GM10266 (cell line): ENCODE measurements at regions not wholly inside any gene's neighbourhood (a gene's known extent, or its start where the extent isn't known, plus 50 kb on each side); places are given as distances from the start of the nearest gene placed in this dataset.

Experiments
- DNase-seq: peaks from one replicate; pipeline ENCODE4 v3.0.0; 2012; ENCODE audit errors: extremely low spot score
- CTCF ChIP-seq: IDR thresholded peaks from 2 replicates; pipeline ENCODE4 v1.5.1; 2012; ENCODE audit warnings: mild to moderate bottlenecking, low read depth; ENCODE audit not compliant: control insufficient read depth, insufficient read depth; ENCODE audit errors: missing control alignments

GRCh38 chr1:218693599-218693998, 348.5 kb downstream of the TGFB2 start:
- TF ChIP-seq CTCF: no peak
- DNase-seq: no peak

- DNase-seq: no peak
- TF ChIP-seq CTCF: no peak
Measured at GRCh38 chr1:218694085-218694484, 348.9 kb downstream of the TGFB2 start.

- TF ChIP-seq CTCF: no peak
Measured at GRCh38 chr1:218694636-218695035, 349.5 kb downstream of the TGFB2 start.

DNA sequence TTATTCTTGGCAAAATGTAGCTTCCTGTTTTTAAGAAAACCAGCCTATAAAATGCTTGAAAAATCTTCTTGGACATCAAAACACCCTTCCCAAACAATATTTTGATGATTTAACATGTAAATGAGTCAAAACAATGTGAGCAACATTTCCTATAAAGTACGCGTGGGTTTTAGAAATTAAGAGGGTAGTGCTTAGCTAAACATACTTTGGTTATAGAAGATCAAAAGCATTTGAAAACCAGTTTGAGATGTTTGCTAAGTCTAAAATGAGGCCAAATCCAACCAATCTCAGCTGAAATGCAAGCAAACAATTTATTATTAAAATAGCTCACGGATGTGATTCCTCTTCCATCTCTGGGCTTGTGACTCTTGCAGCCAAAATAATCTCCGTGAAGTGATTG, 350.4 kb downstream of the TGFB2 start:
- TF ChIP-seq CTCF: no peak
- no peak for DNase-seq

More at GRCh38 chr1:218694636-218695035, 349.5 kb downstream of the TGFB2 start:
- no peak for DNase-seq

- TF ChIP-seq CTCF: no peak
Measured at GRCh38 chr1:218698141-218698540, 353.0 kb downstream of the TGFB2 start.

GRCh38 chr1:218699421-218699820, 354.3 kb downstream of the TGFB2 start:
- TF ChIP-seq CTCF: no peak
- DNase-seq: no peak

More at GRCh38 chr1:218698141-218698540, 353.0 kb downstream of the TGFB2 start:
- DNase-seq: no peak

GRCh38 chr1:218699865-218700264, 354.7 kb downstream of the TGFB2 start:
- no peak for DNase-seq

More at GRCh38 chr1:218699865-218700264, 354.7 kb downstream of the TGFB2 start:
- TF ChIP-seq CTCF: no peak
